ENCODE measurements at regions not wholly inside any gene's neighbourhood (a gene's known extent, or its start where the extent isn't known, plus 50 kb on each side); places are given as distances from the start of the nearest gene placed in this dataset. TPM values are rescaled to one million over a fixed set of nuclear protein-coding genes. Genes with fewer than 3 reads are reported as not detected.

DNA sequence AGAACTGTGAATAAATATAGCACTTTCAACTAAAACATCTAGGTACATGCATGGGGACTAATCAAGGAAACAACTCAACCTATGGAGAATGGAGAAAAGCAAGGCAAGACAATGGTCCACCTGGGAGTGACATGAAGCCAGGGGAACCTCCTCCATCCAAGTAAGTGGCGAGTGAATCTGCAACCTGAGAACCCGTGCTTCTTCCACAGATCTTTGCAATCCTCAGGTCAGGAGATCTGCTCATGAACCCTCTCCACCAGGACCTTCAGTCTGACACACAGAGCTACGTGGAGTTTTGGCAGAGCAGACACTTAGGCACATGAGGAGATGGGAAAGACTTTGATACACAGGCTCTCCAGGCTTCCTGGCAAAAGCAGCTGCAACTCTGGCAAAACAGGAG, 58.8 kb upstream of the KHDRBS2 start:
- H3K4me1 ChIP-seq (ENCODE audit: control insufficient read depth, insufficient read depth, low read depth, low read length) = no peaks in the 10 kb centered on the region
- no peak overlapping the region for H3K4me3 ChIP-seq (ENCODE audit: insufficient read depth in 1 of 2, low read depth in 1 of 2, low read length in 2 of 2)
- H3K79me1 ChIP-seq (replicated peaks; ENCODE audit: low read length, poor library complexity, severe bottlenecking) = no peaks in the 10 kb centered on the region
- whole genome bisulfite sequencing = 74% methylated on average over 3 of the region's 3 CpGs
- no peak overlapping the region for H2BK12ac ChIP-seq (ENCODE audit: low read length in 2 of 2)
- no peak overlapping the region for H3K9ac ChIP-seq (ENCODE audit: low read length)
- H3K27me3 ChIP-seq (ENCODE audit: control insufficient read depth in 1 of 2, insufficient read depth in 1 of 2, low read length in 2 of 2) = no peaks in the 10 kb centered on the region
- no peaks in the 10 kb centered on the region for H3K9me3 ChIP-seq (ENCODE audit: control insufficient read depth, low read length)
- no peak overlapping the region for H3K4ac ChIP-seq (ENCODE audit: low read depth in 1 of 2, low read length in 2 of 2)
- no peak overlapping the region for H4K8ac ChIP-seq (ENCODE audit: low read length)
- no peak overlapping the region for H3K14ac ChIP-seq (ENCODE audit: low read length in 2 of 2)
- no peak overlapping the region for H3K27ac ChIP-seq (ENCODE audit: low read length, poor library complexity, severe bottlenecking)
- H2BK15ac ChIP-seq (ENCODE audit: low read depth, poor library complexity, severe bottlenecking) = no peak overlapping the region
- no peak overlapping the region for H2AK5ac ChIP-seq (ENCODE audit: low read length, severe bottlenecking)
- no peak overlapping the region for H3K18ac ChIP-seq (ENCODE audit: low read depth in 1 of 2, low read length in 2 of 2)
- no peak for DNase-seq
- no peaks in the 10 kb centered on the region for H3K36me3 ChIP-seq (ENCODE audit: control insufficient read depth in 1 of 2, insufficient read depth in 2 of 2, low read depth in 1 of 2, low read length in 2 of 2)
- H3K23ac ChIP-seq (ENCODE audit: low read length in 2 of 2) = no peak overlapping the region
- H2BK120ac ChIP-seq (ENCODE audit: low read depth, low read length) = no peak overlapping the region
- H2AFZ ChIP-seq (ENCODE audit: low read depth, low read length) = no peak overlapping the region
- no peak overlapping the region for H4K91ac ChIP-seq (ENCODE audit: low read length)
- no peak overlapping the region for H3K4me2 ChIP-seq (ENCODE audit: low read length, poor library complexity, severe bottlenecking)
- no peak overlapping the region for H2BK5ac ChIP-seq (ENCODE audit: low read depth, low read length, poor library complexity, severe bottlenecking)

DNA sequence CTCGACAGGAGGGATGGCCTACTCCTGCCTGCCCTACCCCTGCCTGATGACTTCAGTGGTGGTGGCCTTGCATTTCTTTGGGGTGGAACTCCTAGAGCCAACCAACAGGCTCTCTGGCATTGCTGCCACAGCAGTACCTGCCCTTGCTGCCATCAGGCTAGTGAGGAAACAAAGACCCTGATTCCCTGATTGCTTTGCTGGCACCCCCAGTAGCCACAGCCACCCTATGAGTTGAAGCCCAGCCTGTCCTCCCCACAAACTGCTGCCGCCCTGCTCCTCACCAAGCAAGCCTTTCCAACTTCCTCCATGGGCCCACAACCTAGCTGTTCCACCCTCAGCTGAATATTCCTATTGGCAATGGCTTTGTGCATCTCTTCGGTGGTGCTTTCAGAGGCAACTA, 52.5 kb upstream of the KHDRBS2 start:
- Histone ChIP-seq H3K4me1 (ENCODE audit: control insufficient read depth, insufficient read depth, low read depth, low read length) (no peaks in the 10 kb centered on the region), H2BK12ac (ENCODE audit: low read length in 2 of 2) (no peak overlapping the region), H3K4me2 (ENCODE audit: low read length, poor library complexity, severe bottlenecking) (no peak overlapping the region), H3K79me1 (replicated peaks; ENCODE audit: low read length, poor library complexity, severe bottlenecking) (no peaks in the 10 kb centered on the region), H2BK15ac (ENCODE audit: low read depth, poor library complexity, severe bottlenecking) (no peak overlapping the region), H4K91ac (ENCODE audit: low read length) (no peak overlapping the region), H3K36me3 (ENCODE audit: control insufficient read depth in 1 of 2, insufficient read depth in 2 of 2, low read depth in 1 of 2, low read length in 2 of 2) (no peaks in the 10 kb centered on the region), H4K8ac (ENCODE audit: low read length) (no peak overlapping the region), H3K23ac (ENCODE audit: low read length in 2 of 2) (no peak overlapping the region), H2AFZ (ENCODE audit: low read depth, low read length) (no peak overlapping the region), H2AK5ac (ENCODE audit: low read length, severe bottlenecking) (no peak overlapping the region), H2BK5ac (ENCODE audit: low read depth, low read length, poor library complexity, severe bottlenecking) (no peak overlapping the region), H3K9me3 (ENCODE audit: control insufficient read depth, low read length) (peaks cover 9% of the 10 kb centered on the region), H3K4ac (ENCODE audit: low read depth in 1 of 2, low read length in 2 of 2) (no peak overlapping the region), H2BK120ac (ENCODE audit: low read depth, low read length) (no peak overlapping the region), H3K27me3 (ENCODE audit: control insufficient read depth in 1 of 2, insufficient read depth in 1 of 2, low read length in 2 of 2) (no peaks in the 10 kb centered on the region), H3K4me3 (ENCODE audit: insufficient read depth in 1 of 2, low read depth in 1 of 2, low read length in 2 of 2) (no peak overlapping the region), H3K27ac (ENCODE audit: low read length, poor library complexity, severe bottlenecking) (no peak overlapping the region), H3K18ac (ENCODE audit: low read depth in 1 of 2, low read length in 2 of 2) (no peak overlapping the region), H3K14ac (ENCODE audit: low read length in 2 of 2) (no peak overlapping the region), H3K9ac (ENCODE audit: low read length) (no peak overlapping the region)
- 62% methylated on average over 3 of the region's 3 CpGs for WGBS
- DNase-seq = no peak

Small RNA genes lying in the stretch of these regions (small RNA-seq; reads per million reads assigned to genes)
- not detected for gene AL355375.2 (ENCODE audit: low read depth)
